DND-41 (cell line): ENCODE measurements at regions not wholly inside any gene's neighbourhood (a gene's known extent, or its start where the extent isn't known, plus 50 kb on each side); places are given as distances from the start of the nearest gene placed in this dataset.

Experiments used
- ATAC-seq: fragments of 200-7000 bp; cut with Tn5 transposase; 3 replicates; pipeline ENCODE4 v1.9.1; 2021; ENCODE audit warnings: low read depth; ENCODE audit not compliant: insufficient read depth
- DNase-seq: peaks from one replicate; pipeline ENCODE4 v3.0.0-alpha.2; 2020
- H2AFZ ChIP-seq: 2 replicates; pipeline ENCODE4 v1.6.0; 2012; ENCODE audit warnings: low read depth, low read length
- H3K27ac ChIP-seq: 2 replicates; pipeline ENCODE4 v1.5.1; 2012; ENCODE audit warnings: low read length, inconsistent platforms
- H3K27me3 ChIP-seq: fragments of 200-600 bp; sonication (generic); 2 replicates; pipeline ENCODE4 v1.6.0; 2012; ENCODE audit warnings: low read length, mild to moderate bottlenecking, inconsistent platforms; ENCODE audit not compliant: insufficient read depth, poor library complexity
- H3K36me3 ChIP-seq: 2 replicates; pipeline ENCODE4 v1.5.1; 2012; ENCODE audit warnings: low read length, inconsistent platforms; ENCODE audit not compliant: insufficient read depth
- H3K4me1 ChIP-seq: 2 replicates; pipeline ENCODE4 v1.5.1; 2012; ENCODE audit warnings: mild to moderate bottlenecking, low read length; ENCODE audit not compliant: insufficient read depth
- H3K4me2 ChIP-seq: 2 replicates; pipeline ENCODE4 v1.6.0; 2012; ENCODE audit warnings: mild to moderate bottlenecking, moderate library complexity, low read length, inconsistent platforms; ENCODE audit not compliant: insufficient read depth
- H3K4me3 ChIP-seq, 2 experiments: fragments of 200-600 bp in 1 of 2; shearing (Covaris generic) in 1 of 2; 2 replicates each; pipeline ENCODE4 v1.5.1; 2012 to 2016; ENCODE audit warnings: inconsistent platforms in 2 of 2, low read length in 2 of 2, mild to moderate bottlenecking in 2 of 2, low read depth in 1 of 2, moderate library complexity in 1 of 2
- H3K79me2 ChIP-seq: 2 replicates; pipeline ENCODE4 v1.6.0; 2012; ENCODE audit warnings: low read length, inconsistent platforms; ENCODE audit not compliant: insufficient read depth
- H3K9ac ChIP-seq: 2 replicates; pipeline ENCODE4 v1.6.0; 2012; ENCODE audit warnings: low read depth, mild to moderate bottlenecking, inconsistent platforms, low read length, moderate library complexity
- H3K9me3 ChIP-seq: 2 replicates; pipeline ENCODE4 v1.5.1; 2012; ENCODE audit warnings: low read length, moderate library complexity, mild to moderate bottlenecking, inconsistent platforms; ENCODE audit not compliant: insufficient read depth, severe bottlenecking
- H4K20me1 ChIP-seq: 2 replicates; pipeline ENCODE4 v1.6.0; 2012; ENCODE audit warnings: low read length; ENCODE audit not compliant: insufficient read depth
- EZH2 ChIP-seq: IDR thresholded peaks from 3 replicates; pipeline ENCODE4 v1.6.1; 2012; ENCODE audit warnings: borderline replicate concordance, low read depth, mild to moderate bottlenecking, moderate library complexity, low read length, inconsistent platforms; ENCODE audit not compliant: severe bottlenecking
- TF ChIP-seq, protein P1 (sequence below): IDR thresholded peaks from 2 replicates; pipeline ENCODE4 v1.5.1; 2012; ENCODE audit warnings: borderline replicate concordance, low read length, moderate library complexity, mild to moderate bottlenecking; ENCODE audit not compliant: poor library complexity, severe bottlenecking; ENCODE audit errors: extremely low read depth

DNA sequence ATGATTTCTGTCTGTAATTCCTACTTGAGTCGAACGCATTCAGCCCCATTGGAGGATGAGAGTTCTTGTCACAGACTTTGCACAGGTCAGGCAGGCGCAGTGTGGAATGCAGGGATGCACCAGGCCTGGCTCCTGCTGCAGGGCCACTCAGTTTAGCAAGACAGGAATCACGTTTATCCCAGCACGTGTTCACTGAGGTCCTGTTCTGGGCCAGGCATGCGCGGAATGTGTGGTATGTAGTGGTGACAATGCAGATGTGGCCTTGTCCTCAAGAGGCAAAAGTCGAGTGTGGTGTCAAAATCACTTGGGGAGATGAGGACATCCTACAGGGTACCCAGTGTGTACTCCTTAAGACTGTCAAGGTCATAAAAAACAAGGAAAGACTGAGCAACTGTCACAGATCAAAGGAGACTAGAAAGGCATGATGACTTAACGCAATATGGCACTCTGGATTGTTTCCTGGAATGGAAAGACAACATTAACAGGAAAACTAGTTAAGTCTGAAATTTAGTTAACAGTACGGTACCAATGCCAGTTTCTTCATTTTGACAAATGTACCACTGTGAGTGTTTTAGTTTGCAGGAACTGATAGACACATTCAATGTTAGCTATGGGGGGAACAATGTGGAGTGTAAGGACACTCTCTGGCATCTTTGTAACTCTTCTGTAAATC is 121.5 kb upstream of the ADAMTS18 start:
- DNase-seq (no peak), ATAC-seq (no peak)
- TF ChIP-seq, protein P1, sequence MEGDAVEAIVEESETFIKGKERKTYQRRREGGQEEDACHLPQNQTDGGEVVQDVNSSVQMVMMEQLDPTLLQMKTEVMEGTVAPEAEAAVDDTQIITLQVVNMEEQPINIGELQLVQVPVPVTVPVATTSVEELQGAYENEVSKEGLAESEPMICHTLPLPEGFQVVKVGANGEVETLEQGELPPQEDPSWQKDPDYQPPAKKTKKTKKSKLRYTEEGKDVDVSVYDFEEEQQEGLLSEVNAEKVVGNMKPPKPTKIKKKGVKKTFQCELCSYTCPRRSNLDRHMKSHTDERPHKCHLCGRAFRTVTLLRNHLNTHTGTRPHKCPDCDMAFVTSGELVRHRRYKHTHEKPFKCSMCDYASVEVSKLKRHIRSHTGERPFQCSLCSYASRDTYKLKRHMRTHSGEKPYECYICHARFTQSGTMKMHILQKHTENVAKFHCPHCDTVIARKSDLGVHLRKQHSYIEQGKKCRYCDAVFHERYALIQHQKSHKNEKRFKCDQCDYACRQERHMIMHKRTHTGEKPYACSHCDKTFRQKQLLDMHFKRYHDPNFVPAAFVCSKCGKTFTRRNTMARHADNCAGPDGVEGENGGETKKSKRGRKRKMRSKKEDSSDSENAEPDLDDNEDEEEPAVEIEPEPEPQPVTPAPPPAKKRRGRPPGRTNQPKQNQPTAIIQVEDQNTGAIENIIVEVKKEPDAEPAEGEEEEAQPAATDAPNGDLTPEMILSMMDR = no peak
- no peak for TF ChIP-seq EZH2
- no peaks in the 10 kb centered on the region for H3K79me2 ChIP-seq
- no peak overlapping the region for H3K27ac ChIP-seq
- no peak overlapping the region for H3K9ac ChIP-seq
- no peak overlapping the region for H2AFZ ChIP-seq
- H3K4me3 ChIP-seq = no peak overlapping the region
- H3K36me3 ChIP-seq = no peaks in the 10 kb centered on the region
- no peaks in the 10 kb centered on the region for H3K9me3 ChIP-seq
- no peak overlapping the region for H3K4me2 ChIP-seq
- H3K27me3 ChIP-seq = peaks cover 15% of the 10 kb centered on the region
- H4K20me1 ChIP-seq = no peaks in the 10 kb centered on the region
- no peaks in the 10 kb centered on the region for H3K4me1 ChIP-seq

DNA sequence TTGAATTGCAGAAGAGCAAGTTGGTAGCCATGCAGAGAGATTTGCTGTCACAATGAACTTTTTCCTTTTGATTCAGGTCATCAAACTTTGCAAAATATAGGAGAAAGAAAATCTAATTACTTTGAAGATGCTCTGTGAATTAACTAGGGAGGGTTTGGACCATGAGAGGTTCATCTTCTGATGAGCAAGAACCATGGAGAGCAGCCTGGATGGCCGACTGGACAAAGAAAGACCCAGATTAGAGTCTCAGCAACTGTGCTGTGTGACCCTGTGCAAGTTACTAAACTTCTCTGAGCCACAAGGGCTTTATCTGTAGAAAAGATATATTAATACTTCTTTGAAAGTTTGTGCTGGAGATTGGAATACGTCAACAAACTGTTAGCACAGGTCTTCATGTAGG is 122.6 kb upstream of the ADAMTS18 start:
- H3K9me3 ChIP-seq = no peaks in the 10 kb centered on the region
- DNase-seq = no peak
- no peak for TF ChIP-seq EZH2
- TF ChIP-seq, protein P1 = no peak
- H3K4me3 ChIP-seq = no peak overlapping the region
- no peak overlapping the region for H2AFZ ChIP-seq
- H3K4me1 ChIP-seq = no peaks in the 10 kb centered on the region
- no peaks in the 10 kb centered on the region for H3K36me3 ChIP-seq
- no peak for ATAC-seq
- H3K27me3 ChIP-seq = peaks cover 15% of the 10 kb centered on the region
- H3K4me2 ChIP-seq = no peak overlapping the region
- H3K9ac ChIP-seq = no peak overlapping the region
- no peaks in the 10 kb centered on the region for H4K20me1 ChIP-seq
- H3K27ac ChIP-seq = no peak overlapping the region
- no peaks in the 10 kb centered on the region for H3K79me2 ChIP-seq

DNA sequence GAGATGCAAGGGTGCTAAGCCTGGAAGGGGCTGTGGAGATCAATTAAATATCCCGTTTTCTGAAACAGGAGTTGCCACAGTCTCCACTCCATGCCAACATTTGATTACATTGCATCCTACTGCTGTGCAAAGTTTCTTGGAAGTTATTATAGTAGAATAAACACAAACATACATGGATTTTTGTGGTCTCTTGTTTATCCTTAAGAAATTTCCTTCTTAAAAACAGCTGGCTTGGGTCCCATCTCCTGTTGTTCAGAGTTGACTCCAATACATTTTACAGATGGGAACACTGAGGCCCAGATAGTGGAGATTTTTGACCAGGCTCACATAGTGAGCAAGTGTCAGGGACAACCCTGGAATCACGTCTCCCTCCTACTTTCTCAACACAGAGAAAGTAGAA is 124.0 kb upstream of the ADAMTS18 start:
- ATAC-seq = no peak
- no peaks in the 10 kb centered on the region for H3K79me2 ChIP-seq
- no peak overlapping the region for H2AFZ ChIP-seq

More for the DNA sequence above, 124.0 kb upstream of the ADAMTS18 start:
- H4K20me1 ChIP-seq = no peaks in the 10 kb centered on the region
- no peak overlapping the region for H3K9ac ChIP-seq
- no peaks in the 10 kb centered on the region for H3K4me1 ChIP-seq
- no peak overlapping the region for H3K4me2 ChIP-seq
- no peaks in the 10 kb centered on the region for H3K9me3 ChIP-seq
- no peak overlapping the region for H3K4me3 ChIP-seq
- no peak overlapping the region for H3K27ac ChIP-seq
- no peak for DNase-seq
- no peaks in the 10 kb centered on the region for H3K36me3 ChIP-seq
- H3K27me3 ChIP-seq = peaks cover 15% of the 10 kb centered on the region
- no peak for TF ChIP-seq EZH2
- TF ChIP-seq, protein P1 = no peak
